ENCODE measurements at regions not wholly inside any gene's neighbourhood (a gene's known extent, or its start where the extent isn't known, plus 50 kb on each side); places are given as distances from the start of the nearest gene placed in this dataset.

DNA sequence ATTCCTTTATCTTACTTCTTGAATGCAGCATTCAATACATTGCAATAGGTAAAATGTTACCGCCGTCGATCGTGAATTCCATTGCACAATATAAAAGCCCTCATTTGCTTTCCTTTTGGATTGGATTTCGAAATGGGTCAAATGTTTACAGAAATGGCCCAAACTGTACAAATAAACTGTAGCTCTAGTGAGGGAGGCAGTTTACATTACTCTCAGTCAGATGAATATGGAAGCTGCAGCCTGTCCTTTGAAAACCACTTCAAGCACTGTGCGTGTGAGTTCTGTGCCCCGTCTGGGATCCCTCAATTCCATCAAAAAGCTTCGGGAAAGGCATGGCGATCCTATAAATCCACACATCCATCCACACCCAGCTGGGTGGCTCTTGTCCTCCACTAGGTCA lies 258.6 kb upstream of the FOXF1 start:
- TF ChIP-seq CTCF (IDR thresholded peaks at IDR 0.05) (no peak), POLR2A (IDR thresholded peaks at IDR 0.05) (no peak)

Measured in lower leg skin (tissue), 3 donors.